Left lung (tissue), 4 donors: ENCODE measurements at regions not wholly inside any gene's neighbourhood (a gene's known extent, or its start where the extent isn't known, plus 50 kb on each side); places are given as distances from the start of the nearest gene placed in this dataset.

Source experiments
- ATAC-seq: fragments of 200-7000 bp; cut with Tn5 transposase; one replicate; pipeline ENCODE4 v1.9.1; 2020; ENCODE audit warnings: moderate library complexity
- DNase-seq, 4 donors: peaks; one replicate each; pipeline ENCODE4 v3.0.0-alpha.2; 2013 to 2020
- H3K27ac ChIP-seq, 2 donors: fragments of 200-600 bp; sonication (generic) in 1 of 2; one replicate each; pipeline versions ENCODE4 v1.5.0 to v1.8.0; 2020 to 2021
- H3K27me3 ChIP-seq, 2 donors: fragments of 200-600 bp; sonication (generic) in 1 of 2; one replicate each; pipeline versions ENCODE4 v1.5.0 to v1.8.0; 2020 to 2021
- H3K36me3 ChIP-seq, 2 donors: fragments of 200-600 bp; sonication (generic) in 1 of 2; one replicate each; pipeline versions ENCODE4 v1.5.0 to v1.8.0; 2020 to 2021
- H3K4me1 ChIP-seq, 2 donors: fragments of 200-600 bp; one replicate each; pipeline ENCODE4 v1.8.0; 2021
- H3K4me3 ChIP-seq, 2 donors: fragments of 200-600 bp; sonication (generic) in 1 of 2; one replicate each; pipeline versions ENCODE4 v1.5.0 to v1.8.0; 2020 to 2021; ENCODE audit warnings: mild to moderate bottlenecking in 1 of 2
- H3K9me3 ChIP-seq, 2 donors: fragments of 200-600 bp; sonication (generic) in 1 of 2; one replicate each; pipeline versions ENCODE4 v1.5.0 to v1.8.0; 2020 to 2021
- intact Hi-C, 2 donors: fragments of 100-400 bp; cut with DNase I; formaldehyde crosslinking; loops; one replicate each; pipeline versions ENCODE4 v1.11.2 to v1.14.2; 2022
- TF ChIP-seq, protein P1 (sequence below), 2 donors: fragments of 200-600 bp; sonication (generic) in 1 of 2; IDR thresholded peaks; one replicate each; pipeline versions ENCODE4 v1.5.0 to v1.8.0; 2021; ENCODE audit warnings: antibody characterized with exemption in 2 of 2
- donor health status: DM: no; HTN: yes; CAD: no.
- donor health status: DM: no; HTN: no; CAD: no.

DNA sequence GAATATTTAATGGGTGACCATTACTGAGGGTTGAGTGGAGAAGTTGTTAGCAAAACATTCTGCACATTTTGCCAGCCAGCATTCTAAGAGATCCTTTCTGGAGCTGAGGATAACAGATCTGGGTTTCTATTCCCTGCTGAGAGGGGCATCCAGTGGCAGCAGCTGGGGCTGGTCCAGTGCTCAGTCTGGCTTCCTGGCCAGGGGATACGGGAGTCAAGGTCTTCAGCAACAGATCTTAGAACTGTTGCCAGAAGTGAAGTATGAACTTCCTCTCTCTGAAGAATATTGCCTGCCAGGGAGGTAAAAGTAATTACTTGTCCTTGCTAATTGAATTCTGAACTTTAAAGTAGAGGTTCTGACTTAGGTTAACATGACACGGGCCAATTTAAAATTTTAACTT lies 568.4 kb downstream of the REEP3 start:
- H3K4me3 ChIP-seq, result no peak overlapping the region
- no peaks in the 10 kb centered on the region for H3K9me3 ChIP-seq
- no peak for ATAC-seq
- H3K27ac ChIP-seq, result no peak overlapping the region
- intact Hi-C loops, result no loop called here
- H3K27me3 ChIP-seq, result no peaks in the 10 kb centered on the region
- no peak for DNase-seq
- no peaks in the 10 kb centered on the region for H3K4me1 ChIP-seq
- TF ChIP-seq, protein P1, sequence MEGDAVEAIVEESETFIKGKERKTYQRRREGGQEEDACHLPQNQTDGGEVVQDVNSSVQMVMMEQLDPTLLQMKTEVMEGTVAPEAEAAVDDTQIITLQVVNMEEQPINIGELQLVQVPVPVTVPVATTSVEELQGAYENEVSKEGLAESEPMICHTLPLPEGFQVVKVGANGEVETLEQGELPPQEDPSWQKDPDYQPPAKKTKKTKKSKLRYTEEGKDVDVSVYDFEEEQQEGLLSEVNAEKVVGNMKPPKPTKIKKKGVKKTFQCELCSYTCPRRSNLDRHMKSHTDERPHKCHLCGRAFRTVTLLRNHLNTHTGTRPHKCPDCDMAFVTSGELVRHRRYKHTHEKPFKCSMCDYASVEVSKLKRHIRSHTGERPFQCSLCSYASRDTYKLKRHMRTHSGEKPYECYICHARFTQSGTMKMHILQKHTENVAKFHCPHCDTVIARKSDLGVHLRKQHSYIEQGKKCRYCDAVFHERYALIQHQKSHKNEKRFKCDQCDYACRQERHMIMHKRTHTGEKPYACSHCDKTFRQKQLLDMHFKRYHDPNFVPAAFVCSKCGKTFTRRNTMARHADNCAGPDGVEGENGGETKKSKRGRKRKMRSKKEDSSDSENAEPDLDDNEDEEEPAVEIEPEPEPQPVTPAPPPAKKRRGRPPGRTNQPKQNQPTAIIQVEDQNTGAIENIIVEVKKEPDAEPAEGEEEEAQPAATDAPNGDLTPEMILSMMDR (IDR thresholded peaks at IDR 0.05), result no peak
- H3K36me3 ChIP-seq, result no peaks in the 10 kb centered on the region

DNA sequence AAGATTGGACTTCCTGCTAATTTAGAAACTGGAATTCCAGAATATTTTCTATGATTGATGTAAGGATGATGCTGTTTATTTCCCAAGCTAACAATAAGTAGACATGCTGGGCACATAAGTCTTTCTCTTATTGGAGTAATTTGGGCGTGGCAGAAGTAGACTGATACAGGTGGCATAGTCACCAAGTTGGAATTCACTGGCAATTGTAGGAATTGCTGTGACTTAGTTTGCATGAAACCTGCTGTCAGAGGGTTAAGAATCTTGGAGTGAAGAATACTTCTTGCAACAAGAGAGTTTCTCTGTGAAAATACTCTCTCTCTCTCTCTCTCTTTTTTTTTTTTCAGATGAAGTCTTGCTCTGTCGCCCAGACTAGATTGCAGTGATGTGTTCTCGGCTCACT lies 569.7 kb downstream of the REEP3 start:
- no peaks in the 10 kb centered on the region for H3K9me3 ChIP-seq
- no peak overlapping the region for H3K4me3 ChIP-seq
- ATAC-seq (no peak), DNase-seq (no peak)
- H3K27me3 ChIP-seq, result no peaks in the 10 kb centered on the region
- H3K27ac ChIP-seq, result no peak overlapping the region
- no peaks in the 10 kb centered on the region for H3K36me3 ChIP-seq
- intact Hi-C loops, result no loop called here
- H3K4me1 ChIP-seq, result no peaks in the 10 kb centered on the region
- TF ChIP-seq, protein P1 (IDR thresholded peaks at IDR 0.05), result no peak

DNA sequence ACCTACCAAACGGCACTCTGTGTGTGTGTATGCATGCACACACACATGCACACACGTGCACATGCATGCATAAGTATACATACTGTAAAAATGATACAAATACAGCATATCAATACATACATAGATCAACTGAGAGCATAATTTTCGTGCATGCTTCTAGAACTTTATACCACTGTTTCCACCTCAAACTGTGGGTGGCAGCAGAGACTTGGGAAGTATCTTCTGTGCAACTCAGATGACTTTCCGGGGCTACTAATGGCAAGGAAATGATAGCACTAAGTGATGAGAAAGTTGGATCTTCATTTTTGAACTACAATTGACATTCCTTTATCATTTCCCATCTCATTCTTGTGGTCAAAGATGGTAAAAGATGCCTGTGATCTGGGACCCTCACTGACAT lies 570.7 kb downstream of the REEP3 start:
- no peaks in the 10 kb centered on the region for H3K27me3 ChIP-seq
- TF ChIP-seq, protein P1 (IDR thresholded peaks at IDR 0.05), result no peak
- no peak for ATAC-seq
- H3K4me1 ChIP-seq, result no peaks in the 10 kb centered on the region
- no peak overlapping the region for H3K4me3 ChIP-seq
- peak in 1 of 4 donors; percentile 17 for DNase-seq
- H3K36me3 ChIP-seq, result no peaks in the 10 kb centered on the region
- intact Hi-C loops, result no loop called here
- H3K9me3 ChIP-seq, result no peaks in the 10 kb centered on the region
- H3K27ac ChIP-seq, result no peak overlapping the region

DNA sequence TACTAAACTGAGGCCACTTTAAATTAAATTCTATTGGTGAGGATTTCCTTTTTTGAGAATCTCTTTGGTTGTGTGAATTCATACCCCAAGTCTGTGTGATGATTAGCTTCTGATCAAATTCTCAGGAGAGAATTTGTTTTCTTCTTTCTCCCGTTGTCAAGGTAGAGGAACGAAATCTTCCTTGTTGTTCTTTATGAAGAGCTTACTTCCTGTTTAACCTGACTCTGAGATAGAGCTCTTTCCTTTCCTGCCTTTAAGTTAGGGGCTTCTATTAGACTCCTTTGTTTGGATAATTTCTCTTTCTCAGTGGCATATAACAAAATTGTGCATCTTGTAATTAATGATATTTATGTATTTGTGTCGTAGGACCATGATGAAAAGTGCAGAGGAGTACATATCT lies 572.1 kb downstream of the REEP3 start:
- TF ChIP-seq, protein P1 (IDR thresholded peaks at IDR 0.05), result no peak
- H3K4me3 ChIP-seq, result no peak overlapping the region
- H3K36me3 ChIP-seq, result no peaks in the 10 kb centered on the region
- no peak for DNase-seq
- H3K4me1 ChIP-seq, result no peaks in the 10 kb centered on the region
- ATAC-seq, result no peak
- intact Hi-C loops, result no loop called here
- H3K27ac ChIP-seq, result no peak overlapping the region
- H3K9me3 ChIP-seq, result no peaks in the 10 kb centered on the region
- H3K27me3 ChIP-seq, result no peaks in the 10 kb centered on the region

DNA sequence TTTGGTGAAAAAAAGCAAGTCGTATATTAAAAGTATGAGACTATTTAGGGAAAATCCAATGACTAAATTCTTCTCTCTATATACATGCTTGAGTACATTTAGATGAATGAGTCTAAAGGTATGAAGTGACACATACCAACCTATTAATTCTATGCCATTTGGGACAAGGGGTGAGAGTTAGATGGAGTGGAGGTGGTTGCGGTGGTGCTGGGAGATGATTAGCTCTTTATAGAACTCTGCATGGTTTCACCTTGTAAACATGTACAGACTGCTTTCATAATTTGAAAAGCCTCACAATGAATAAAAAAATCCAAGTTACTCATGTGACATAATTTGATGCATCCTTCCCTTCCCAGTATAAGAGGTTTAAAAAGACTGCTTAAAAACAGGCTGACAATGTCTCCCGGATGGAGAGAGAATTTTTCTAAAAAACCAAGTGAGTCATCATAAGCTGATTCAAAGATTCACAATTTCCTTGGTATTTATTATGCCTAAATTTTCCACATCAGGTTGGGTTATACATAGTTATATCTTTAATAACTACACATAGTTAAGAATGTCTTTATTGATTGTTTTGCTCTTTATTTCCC lies 572.8 kb downstream of the REEP3 start:
- Histone ChIP-seq H3K4me1 (no peaks in the 10 kb centered on the region), H3K27me3 (no peaks in the 10 kb centered on the region), H3K9me3 (no peaks in the 10 kb centered on the region), H3K4me3 (no peak overlapping the region), H3K36me3 (no peaks in the 10 kb centered on the region), H3K27ac (no peak overlapping the region)
- DNase-seq (no peak), ATAC-seq (no peak)
- TF ChIP-seq, protein P1 (IDR thresholded peaks at IDR 0.05), result no peak
- intact Hi-C loops, result no loop called here
